Uterus (tissue), 2 donors: ENCODE measurements at regions not wholly inside any gene's neighbourhood (a gene's known extent, or its start where the extent isn't known, plus 50 kb on each side); places are given as distances from the start of the nearest gene placed in this dataset.

Experiments
- CTCF ChIP-seq, 4 experiments: fragments of 200-600 bp in 2 of 4; fragments of 450-650 bp in 2 of 4; sonication (generic) in 2 of 4; IDR thresholded peaks; one replicate each; pipeline ENCODE4 v1.5.1; 2016 to 2019; ENCODE audit warnings: antibody characterized with exemption in 4 of 4, mild to moderate bottlenecking in 2 of 4, moderate library complexity in 1 of 4
- POLR2A ChIP-seq, 2 donors: fragments of 450-650 bp; IDR thresholded peaks; one replicate each; pipeline ENCODE4 v1.6.1; 2016; ENCODE audit warnings: antibody characterized with exemption in 2 of 2, mild to moderate bottlenecking in 1 of 2, moderate library complexity in 1 of 2

GRCh38 chr13:88369866-88370265, 698.7 kb downstream of the SLITRK5 start:
- TF ChIP-seq POLR2A (IDR thresholded peaks at IDR 0.05) (no peak), CTCF (IDR thresholded peaks at IDR 0.05) (no peak)
